OCI-LY3 (cell line): ENCODE measurements at regions not wholly inside any gene's neighbourhood (a gene's known extent, or its start where the extent isn't known, plus 50 kb on each side); places are given as distances from the start of the nearest gene placed in this dataset.

Experiments used
- CTCF ChIP-seq: fragments of 200-600, 300-600 bp; sonication (generic); IDR thresholded peaks from 2 replicates; pipeline ENCODE4 v1.5.1; 2014; ENCODE audit warnings: antibody characterized with exemption, low read length, low read depth
- EZH2phosphoT487 ChIP-seq: fragments of 200-600 bp; shearing (Covaris generic); IDR thresholded peaks from 2 replicates; pipeline ENCODE4 v1.6.1; 2018; ENCODE audit warnings: antibody characterized with exemption, mixed run types, low read depth

- TF ChIP-seq CTCF, result no peak
- no peak for TF ChIP-seq EZH2phosphoT487
Observed at GRCh38 chr10:10804061-10804460, 213.6 kb upstream of the CELF2 start.
